Gastroesophageal sphincter (tissue), 3 donors: ENCODE measurements at regions not wholly inside any gene's neighbourhood (a gene's known extent, or its start where the extent isn't known, plus 50 kb on each side); places are given as distances from the start of the nearest gene placed in this dataset.

Experiments
- CTCF ChIP-seq, 4 experiments: fragments of 200-600 bp in 2 of 4; fragments of 450-650 bp in 2 of 4; sonication (generic) in 1 of 4; IDR thresholded peaks; one replicate each; pipeline ENCODE4 v1.5.1; 2017 to 2019; ENCODE audit warnings: antibody characterized with exemption in 4 of 4, mild to moderate bottlenecking in 2 of 4, moderate library complexity in 2 of 4
- POLR2A ChIP-seq, 2 donors: fragments of 450-650 bp; IDR thresholded peaks; one replicate each; pipeline ENCODE4 v1.6.1; 2017; ENCODE audit warnings: antibody characterized with exemption in 2 of 2, mild to moderate bottlenecking in 2 of 2, moderate library complexity in 1 of 2

- TF ChIP-seq CTCF (IDR thresholded peaks at IDR 0.05) (no peak), POLR2A (IDR thresholded peaks at IDR 0.05) (no peak)
Measured at GRCh38 chr4:164410401-164410800, 343.5 kb upstream of the SMIM31 start.
